GM13976 (cell line): ENCODE measurements at regions not wholly inside any gene's neighbourhood (a gene's known extent, or its start where the extent isn't known, plus 50 kb on each side); places are given as distances from the start of the nearest gene placed in this dataset.

Source experiments
- DNase-seq: peaks from one replicate; pipeline ENCODE4 v3.0.0; 2012; ENCODE audit warnings: low spot score
- in situ Hi-C: fragments of 300-500 bp; cut with MboI; formaldehyde crosslinking; loops from one replicate; pipeline ENCODE4 v1.12.0; 2022; ENCODE audit warnings: low sequenced_read_pairs, mixed read lengths, inconsistent platforms; ENCODE audit not compliant: unreplicated experiment
- TF ChIP-seq, protein P1 (sequence below): IDR thresholded peaks from 2 replicates; pipeline ENCODE4 v1.5.1; 2012; ENCODE audit warnings: borderline replicate concordance, mild to moderate bottlenecking; ENCODE audit not compliant: insufficient read depth; ENCODE audit errors: extremely low read depth, missing control alignments, control extremely low read depth

DNA sequence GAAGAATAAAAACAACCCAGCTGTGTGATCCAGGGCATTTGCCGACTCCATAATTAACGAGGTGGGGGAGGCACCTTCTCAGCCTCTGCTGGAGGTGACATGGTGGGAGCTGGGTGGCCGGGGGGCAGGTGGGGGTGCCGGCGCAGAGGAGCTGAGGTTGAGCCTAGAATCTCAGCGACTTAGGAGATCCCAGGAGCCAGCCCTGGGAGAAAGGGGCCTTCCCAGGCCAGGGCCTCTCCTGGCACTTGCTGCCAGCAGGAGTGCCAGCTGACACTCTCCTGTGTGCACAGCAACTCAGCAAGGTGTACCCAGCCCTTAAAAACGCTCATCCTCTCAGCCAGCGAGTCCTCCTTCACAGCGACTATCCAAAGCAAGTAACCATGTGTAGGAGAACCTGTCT lies 62.8 kb upstream of the FCN1 start:
- TF ChIP-seq, protein P1, sequence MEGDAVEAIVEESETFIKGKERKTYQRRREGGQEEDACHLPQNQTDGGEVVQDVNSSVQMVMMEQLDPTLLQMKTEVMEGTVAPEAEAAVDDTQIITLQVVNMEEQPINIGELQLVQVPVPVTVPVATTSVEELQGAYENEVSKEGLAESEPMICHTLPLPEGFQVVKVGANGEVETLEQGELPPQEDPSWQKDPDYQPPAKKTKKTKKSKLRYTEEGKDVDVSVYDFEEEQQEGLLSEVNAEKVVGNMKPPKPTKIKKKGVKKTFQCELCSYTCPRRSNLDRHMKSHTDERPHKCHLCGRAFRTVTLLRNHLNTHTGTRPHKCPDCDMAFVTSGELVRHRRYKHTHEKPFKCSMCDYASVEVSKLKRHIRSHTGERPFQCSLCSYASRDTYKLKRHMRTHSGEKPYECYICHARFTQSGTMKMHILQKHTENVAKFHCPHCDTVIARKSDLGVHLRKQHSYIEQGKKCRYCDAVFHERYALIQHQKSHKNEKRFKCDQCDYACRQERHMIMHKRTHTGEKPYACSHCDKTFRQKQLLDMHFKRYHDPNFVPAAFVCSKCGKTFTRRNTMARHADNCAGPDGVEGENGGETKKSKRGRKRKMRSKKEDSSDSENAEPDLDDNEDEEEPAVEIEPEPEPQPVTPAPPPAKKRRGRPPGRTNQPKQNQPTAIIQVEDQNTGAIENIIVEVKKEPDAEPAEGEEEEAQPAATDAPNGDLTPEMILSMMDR: no peak
- in situ Hi-C loops: loop anchor here (10.0 kb wide), 1 partner anchor 286 kb away; no protein-coding TSS in a partner anchor
- DNase-seq: no peak

DNA sequence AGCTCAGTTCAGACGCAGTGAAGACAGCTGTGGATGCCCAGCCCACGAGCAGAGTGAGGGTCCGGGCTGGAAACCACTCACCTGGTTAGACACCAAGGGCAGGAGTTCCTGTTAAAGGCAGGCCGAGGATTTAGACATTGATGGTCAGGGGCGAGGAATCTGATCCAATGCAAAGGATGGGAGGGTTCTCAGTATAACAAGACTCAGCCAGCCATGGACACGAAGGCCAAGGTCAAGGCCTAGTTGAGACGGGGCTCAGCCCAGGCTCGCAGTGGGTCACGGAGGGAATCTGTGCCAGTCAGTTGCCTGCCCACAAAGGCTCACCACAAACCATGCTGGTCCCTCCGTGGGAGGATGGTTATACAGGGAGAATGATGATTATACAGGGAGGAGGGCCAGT lies 63.3 kb upstream of the FCN1 start:
- in situ Hi-C loops: loop anchor here (10.0 kb wide), 1 partner anchor 286 kb away; no protein-coding TSS in a partner anchor
- TF ChIP-seq, protein P1: no peak
- DNase-seq: no peak

DNA sequence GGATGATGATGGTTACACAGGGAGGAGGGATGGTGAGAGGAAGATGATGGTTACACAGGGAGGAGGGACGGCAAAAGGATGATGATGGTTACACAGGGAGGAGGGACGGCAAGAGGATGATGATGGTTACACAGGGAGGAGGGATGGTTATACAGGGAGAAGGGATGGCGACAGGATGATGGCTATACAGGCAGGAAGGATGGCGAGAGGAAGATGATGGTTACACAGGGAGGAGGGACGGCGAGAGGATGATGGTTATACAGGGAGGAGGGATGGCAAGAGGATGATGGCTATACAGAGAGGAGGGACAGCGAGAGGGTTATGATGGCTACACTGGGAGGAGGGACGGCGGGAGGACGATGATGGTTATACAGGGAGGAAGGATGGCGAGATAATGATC lies 64.1 kb upstream of the FCN1 start:
- TF ChIP-seq, protein P1: no peak
- in situ Hi-C loops: loop anchor here (10.0 kb wide), 1 partner anchor 287 kb away; no protein-coding TSS in a partner anchor
- DNase-seq: no peak

DNA sequence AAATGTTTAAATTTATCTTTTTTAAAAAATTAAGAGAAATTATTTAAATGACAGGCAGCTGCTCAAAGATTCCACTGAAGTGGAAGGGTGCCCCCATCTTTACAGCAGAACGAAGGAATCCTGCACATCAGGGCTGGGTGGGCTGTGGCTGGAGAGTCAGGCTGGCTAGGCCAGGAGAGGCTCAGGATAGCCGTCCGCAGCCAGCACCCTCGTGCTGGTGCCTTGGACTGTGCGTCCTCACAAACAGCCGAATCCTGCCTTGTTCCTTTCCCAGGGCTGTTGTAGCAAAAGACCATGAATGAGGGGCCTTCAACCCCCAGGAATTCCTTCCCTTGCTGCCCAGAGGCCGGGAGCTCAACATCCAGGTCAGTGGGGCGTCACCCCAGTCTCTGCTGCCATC lies 64.6 kb upstream of the FCN1 start:
- in situ Hi-C loops: loop anchor here (10.0 kb wide), 1 partner anchor 288 kb away; no protein-coding TSS in a partner anchor
- DNase-seq: no peak
- TF ChIP-seq, protein P1: no peak

DNA sequence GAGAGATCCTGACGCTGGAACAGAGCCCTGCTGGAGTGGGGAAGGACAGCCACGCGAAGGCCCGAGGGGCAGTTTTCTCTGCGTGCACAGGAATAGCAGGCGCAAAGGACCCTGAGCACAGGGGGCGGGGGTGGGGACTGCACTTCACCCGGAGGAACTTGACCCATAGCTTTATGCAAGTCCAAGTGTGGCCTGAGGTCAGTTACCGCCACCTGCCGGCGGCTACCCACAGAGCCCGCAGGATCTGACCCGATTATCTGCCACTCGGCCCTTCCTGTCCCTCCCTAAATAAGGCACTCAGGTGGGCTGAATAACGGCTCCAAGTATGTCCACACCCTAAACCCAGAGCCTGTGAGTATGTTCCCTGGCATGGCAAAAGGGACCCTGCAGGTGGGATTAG lies 65.4 kb upstream of the FCN1 start:
- TF ChIP-seq, protein P1: peak; percentile 36
- in situ Hi-C loops: loop anchor here (10.0 kb wide), 1 partner anchor 288 kb away; no protein-coding TSS in a partner anchor
- DNase-seq: peak; percentile 69

DNA sequence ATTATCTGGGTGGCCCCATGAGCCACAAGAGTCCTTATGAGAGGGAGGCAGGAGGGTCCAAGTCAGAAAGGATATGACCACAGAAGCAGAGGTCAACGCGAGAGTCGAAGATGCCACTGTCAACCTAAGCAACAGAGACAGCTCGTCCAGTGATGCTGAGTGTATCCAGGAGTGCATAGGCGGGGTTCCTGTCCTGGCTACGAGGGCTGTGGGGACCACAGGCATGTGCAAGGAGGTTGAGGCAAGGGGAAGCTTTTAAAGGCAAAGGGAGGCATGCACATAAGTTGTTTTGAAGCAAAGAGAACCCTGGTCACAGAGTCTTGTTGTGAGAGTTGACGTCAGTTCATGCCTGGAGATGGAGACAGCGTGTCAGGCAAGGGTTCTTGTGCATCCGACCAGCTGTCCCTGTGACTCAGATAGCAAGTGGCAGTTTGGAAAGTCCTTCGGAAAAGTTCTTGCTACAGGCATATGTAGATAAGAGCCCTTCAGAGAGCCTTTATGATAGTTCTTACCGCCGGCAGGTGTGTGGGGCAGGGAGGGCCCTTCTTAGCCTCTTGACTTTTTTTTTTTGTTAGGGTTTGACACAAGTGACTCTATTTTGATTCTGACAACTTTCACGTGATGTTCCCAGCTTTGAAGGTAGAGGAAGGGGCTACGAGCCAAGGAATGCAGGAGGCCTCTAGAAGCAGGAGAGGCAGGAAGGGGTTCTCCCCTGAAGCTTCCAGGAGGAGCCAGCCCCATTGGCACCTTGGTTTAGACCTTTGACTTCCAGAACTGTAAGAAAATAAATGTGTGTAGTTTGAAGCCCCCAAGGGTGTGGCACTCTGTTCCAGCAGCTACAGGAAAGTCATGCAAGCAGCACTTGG lies 66.0 kb upstream of the FCN1 start:
- no peak for DNase-seq
- TF ChIP-seq, protein P1: no peak
- in situ Hi-C loops: loop anchor here (10.0 kb wide), 1 partner anchor 289 kb away; no protein-coding TSS in a partner anchor
